Fibroblast of pulmonary artery (primary cell): ENCODE measurements at regions not wholly inside any gene's neighbourhood (a gene's known extent, or its start where the extent isn't known, plus 50 kb on each side); places are given as distances from the start of the nearest gene placed in this dataset.

Source experiments
- DNase-seq: peaks from one replicate; pipeline ENCODE4 v3.0.0-alpha.2; 2010; ENCODE audit warnings: low read depth
- H3K4me3 ChIP-seq: replicated peaks from 2 replicates; pipeline ENCODE4 v1.5.1; 2011; ENCODE audit warnings: low read depth, mild to moderate bottlenecking, control low read depth, low read length, moderate library complexity
- CTCF ChIP-seq: IDR thresholded peaks from 2 replicates; pipeline ENCODE4 v1.5.1; 2011; ENCODE audit warnings: mild to moderate bottlenecking, control low read depth, low read length, inconsistent platforms; ENCODE audit errors: missing control alignments

GRCh38 chr7:84363741-84364140, 169.2 kb upstream of the SEMA3A start:
- DNase-seq: no peak
- no peak overlapping the region for H3K4me3 ChIP-seq
- no peak for TF ChIP-seq CTCF

GRCh38 chr7:84362828-84363227, 168.2 kb upstream of the SEMA3A start:
- DNase-seq: no peak
- no peak for TF ChIP-seq CTCF

GRCh38 chr7:84362360-84362759, 167.8 kb upstream of the SEMA3A start:
- TF ChIP-seq CTCF: no peak
- DNase-seq: no peak
- H3K4me3 ChIP-seq: no peak overlapping the region

More at GRCh38 chr7:84362828-84363227, 168.2 kb upstream of the SEMA3A start:
- H3K4me3 ChIP-seq: no peak overlapping the region

GRCh38 chr7:84354866-84355265, 160.3 kb upstream of the SEMA3A start:
- H3K4me3 ChIP-seq: no peak overlapping the region
- TF ChIP-seq CTCF: no peak
- DNase-seq: peak; percentile 3

GRCh38 chr7:84354030-84354429, 159.4 kb upstream of the SEMA3A start:
- DNase-seq: no peak
- H3K4me3 ChIP-seq: no peak overlapping the region
- no peak for TF ChIP-seq CTCF

- TF ChIP-seq CTCF: no peak
- peak; percentile 26 for DNase-seq
Observed at GRCh38 chr7:84339306-84339705, 144.7 kb upstream of the SEMA3A start.

GRCh38 chr7:84337429-84337828, 142.8 kb upstream of the SEMA3A start:
- TF ChIP-seq CTCF: no peak
- DNase-seq: peak; percentile 73
- no peak overlapping the region for H3K4me3 ChIP-seq

More at GRCh38 chr7:84339306-84339705, 144.7 kb upstream of the SEMA3A start:
- no peak overlapping the region for H3K4me3 ChIP-seq
